ENCODE measurements at regions not wholly inside any gene's neighbourhood (a gene's known extent, or its start where the extent isn't known, plus 50 kb on each side); places are given as distances from the start of the nearest gene placed in this dataset.

DNA sequence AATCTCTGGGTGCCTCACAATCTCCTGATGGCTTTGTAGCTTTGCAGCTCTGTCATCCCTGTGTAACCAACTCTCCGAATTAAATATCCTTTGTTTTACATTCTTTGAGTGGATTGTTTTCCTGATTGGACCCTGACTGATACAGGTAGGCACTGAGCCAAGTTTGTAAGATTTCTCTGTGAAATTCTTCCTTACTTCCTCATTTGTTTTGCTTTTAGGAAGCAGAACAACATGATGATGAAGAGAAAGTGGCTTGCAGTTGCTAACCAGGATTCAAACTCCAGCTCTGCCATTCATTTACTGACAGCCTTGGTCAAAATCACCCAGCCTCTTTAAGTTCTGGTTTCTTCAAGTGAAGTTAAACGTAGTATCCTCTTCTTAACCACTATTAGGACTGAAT lies 452.3 kb downstream of the OMA1 start:
- H3K27ac ChIP-seq, result no peak overlapping the region
- ATAC-seq, result no peak
- TF ChIP-seq, protein P1, sequence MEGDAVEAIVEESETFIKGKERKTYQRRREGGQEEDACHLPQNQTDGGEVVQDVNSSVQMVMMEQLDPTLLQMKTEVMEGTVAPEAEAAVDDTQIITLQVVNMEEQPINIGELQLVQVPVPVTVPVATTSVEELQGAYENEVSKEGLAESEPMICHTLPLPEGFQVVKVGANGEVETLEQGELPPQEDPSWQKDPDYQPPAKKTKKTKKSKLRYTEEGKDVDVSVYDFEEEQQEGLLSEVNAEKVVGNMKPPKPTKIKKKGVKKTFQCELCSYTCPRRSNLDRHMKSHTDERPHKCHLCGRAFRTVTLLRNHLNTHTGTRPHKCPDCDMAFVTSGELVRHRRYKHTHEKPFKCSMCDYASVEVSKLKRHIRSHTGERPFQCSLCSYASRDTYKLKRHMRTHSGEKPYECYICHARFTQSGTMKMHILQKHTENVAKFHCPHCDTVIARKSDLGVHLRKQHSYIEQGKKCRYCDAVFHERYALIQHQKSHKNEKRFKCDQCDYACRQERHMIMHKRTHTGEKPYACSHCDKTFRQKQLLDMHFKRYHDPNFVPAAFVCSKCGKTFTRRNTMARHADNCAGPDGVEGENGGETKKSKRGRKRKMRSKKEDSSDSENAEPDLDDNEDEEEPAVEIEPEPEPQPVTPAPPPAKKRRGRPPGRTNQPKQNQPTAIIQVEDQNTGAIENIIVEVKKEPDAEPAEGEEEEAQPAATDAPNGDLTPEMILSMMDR (IDR thresholded peaks at IDR 0.05), result no peak
- TF ChIP-seq POLR2A (IDR thresholded peaks at IDR 0.05), result no peak

DNA sequence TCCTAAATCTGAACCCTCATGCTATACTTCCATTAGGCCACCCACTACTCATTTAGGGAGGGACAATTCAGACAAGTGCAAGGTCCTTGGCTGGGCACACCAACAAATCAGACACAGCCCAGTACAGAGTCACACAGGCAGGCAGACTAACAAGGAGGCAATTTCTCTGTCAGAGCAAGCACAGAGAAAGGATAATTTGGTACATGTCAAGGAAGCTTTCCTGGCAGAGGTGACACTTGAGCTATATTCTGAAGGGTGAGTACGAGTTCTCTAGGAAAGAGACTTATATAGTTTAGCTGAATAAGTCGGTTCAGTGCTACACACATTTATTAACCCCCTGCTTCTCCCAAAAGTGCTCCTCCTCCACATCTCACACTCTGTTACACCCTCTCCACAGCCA lies 455.9 kb downstream of the OMA1 start:
- no CpG with 5 or more reads among the region's 2 CpGs for WGBS (ENCODE audit: insufficient coverage, low coverage, low lambda C conversion rate, missing lambda C conversion rate)
- H3K36me3 ChIP-seq, result no peaks in the 10 kb centered on the region
- no peaks in the 10 kb centered on the region for H3K9me3 ChIP-seq
- no peak for TF ChIP-seq POLR2A (IDR thresholded peaks at IDR 0.05)
- TF ChIP-seq, protein P1 (IDR thresholded peaks at IDR 0.05), result no peak
- no peak overlapping the region for H3K27ac ChIP-seq
- no peaks in the 10 kb centered on the region for H3K27me3 ChIP-seq
- intact Hi-C loops (cut with DNase I), result no loop called here
- ATAC-seq (no peak), DNase-seq (no peak)
- H3K4me1 ChIP-seq, result no peaks in the 10 kb centered on the region
- H3K4me3 ChIP-seq, result no peak overlapping the region

More for the DNA sequence above, 452.3 kb downstream of the OMA1 start:
- H3K4me1 ChIP-seq, result no peaks in the 10 kb centered on the region
- intact Hi-C loops (cut with DNase I), result no loop called here
- DNase-seq, result no peak
- H3K36me3 ChIP-seq, result no peaks in the 10 kb centered on the region
- H3K4me3 ChIP-seq, result no peak overlapping the region
- 59% methylated on average over 2 of the region's 2 CpGs for WGBS (ENCODE audit: insufficient coverage, low coverage, low lambda C conversion rate, missing lambda C conversion rate)
- H3K27me3 ChIP-seq, result no peaks in the 10 kb centered on the region
- no peaks in the 10 kb centered on the region for H3K9me3 ChIP-seq

GRCh38 chr1:58089898-58090534 lies 456.5 kb downstream of the OMA1 start:
- WGBS (ENCODE audit: insufficient coverage, low coverage, low lambda C conversion rate, missing lambda C conversion rate), result 67% methylated on average over 9 of the region's 10 CpGs

GRCh38 chr1:58084266-58084665 lies 462.3 kb downstream of the OMA1 start:
- H3K27ac ChIP-seq, result no peak overlapping the region
- no peaks in the 10 kb centered on the region for H3K4me1 ChIP-seq
- no peak overlapping the region for H3K4me3 ChIP-seq
- H3K27me3 ChIP-seq, result no peaks in the 10 kb centered on the region
- H3K9me3 ChIP-seq, result no peaks in the 10 kb centered on the region
- TF ChIP-seq, protein P1 (IDR thresholded peaks at IDR 0.05), result no peak
- no peak for TF ChIP-seq POLR2A (IDR thresholded peaks at IDR 0.05)
- intact Hi-C loops (cut with DNase I), result no loop called here
- DNase-seq (no peak), ATAC-seq (no peak)
- no peaks in the 10 kb centered on the region for H3K36me3 ChIP-seq
- 57% methylated on average over 3 of the region's 3 CpGs for WGBS (ENCODE audit: insufficient coverage, low coverage, low lambda C conversion rate, missing lambda C conversion rate)

More at GRCh38 chr1:58089898-58090534, 456.5 kb downstream of the OMA1 start:
- no peak for ATAC-seq
- intact Hi-C loops (cut with DNase I), result no loop called here
- Histone ChIP-seq H3K27me3 (no peaks in the 10 kb centered on the region), H3K4me1 (no peaks in the 10 kb centered on the region), H3K36me3 (no peaks in the 10 kb centered on the region), H3K27ac (no peak overlapping the region), H3K9me3 (no peaks in the 10 kb centered on the region), H3K4me3 (no peak overlapping the region)
- no peak for DNase-seq
- no peak for TF ChIP-seq POLR2A (IDR thresholded peaks at IDR 0.05)
- TF ChIP-seq, protein P1 (IDR thresholded peaks at IDR 0.05), result no peak
